ENCODE measurements at regions not wholly inside any gene's neighbourhood (a gene's known extent, or its start where the extent isn't known, plus 50 kb on each side); places are given as distances from the start of the nearest gene placed in this dataset.

- no peak for TF ChIP-seq CTCF (conservative IDR thresholded peaks at IDR 0.05 in 1 of 2, IDR thresholded peaks at IDR 0.05 in 1 of 2; ENCODE audit: low read depth in 1 of 2, low read length in 2 of 2)
- TF ChIP-seq EZH2 (IDR thresholded peaks at IDR 0.05; ENCODE audit: low read length, missing control alignments), result no peak
Observed at GRCh38 chr11:110379936-110380335, 49.8 kb upstream of the FDX1 start.
